ENCODE measurements at regions not wholly inside any gene's neighbourhood (a gene's known extent, or its start where the extent isn't known, plus 50 kb on each side); places are given as distances from the start of the nearest gene placed in this dataset.

DNA sequence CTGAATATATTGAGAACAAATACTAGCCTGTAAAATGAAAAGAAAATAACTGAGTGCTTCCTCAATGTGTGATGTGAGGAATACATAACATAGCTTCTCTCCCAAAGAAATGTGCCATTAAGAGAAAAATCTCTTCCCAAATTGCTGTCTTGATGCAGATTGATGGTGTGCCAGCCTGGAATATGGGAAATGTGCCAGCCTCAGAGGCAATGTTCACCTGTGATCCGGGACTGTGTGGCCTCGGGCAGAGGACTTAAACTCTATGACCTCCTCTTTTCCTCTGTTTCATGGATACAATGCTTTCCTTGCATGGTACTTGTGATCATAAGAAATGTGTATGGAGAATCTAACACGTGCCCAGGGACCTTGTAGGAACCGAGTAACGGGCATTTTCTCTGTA, 370.9 kb downstream of the DIRAS2 start:
- TF ChIP-seq, protein P1, sequence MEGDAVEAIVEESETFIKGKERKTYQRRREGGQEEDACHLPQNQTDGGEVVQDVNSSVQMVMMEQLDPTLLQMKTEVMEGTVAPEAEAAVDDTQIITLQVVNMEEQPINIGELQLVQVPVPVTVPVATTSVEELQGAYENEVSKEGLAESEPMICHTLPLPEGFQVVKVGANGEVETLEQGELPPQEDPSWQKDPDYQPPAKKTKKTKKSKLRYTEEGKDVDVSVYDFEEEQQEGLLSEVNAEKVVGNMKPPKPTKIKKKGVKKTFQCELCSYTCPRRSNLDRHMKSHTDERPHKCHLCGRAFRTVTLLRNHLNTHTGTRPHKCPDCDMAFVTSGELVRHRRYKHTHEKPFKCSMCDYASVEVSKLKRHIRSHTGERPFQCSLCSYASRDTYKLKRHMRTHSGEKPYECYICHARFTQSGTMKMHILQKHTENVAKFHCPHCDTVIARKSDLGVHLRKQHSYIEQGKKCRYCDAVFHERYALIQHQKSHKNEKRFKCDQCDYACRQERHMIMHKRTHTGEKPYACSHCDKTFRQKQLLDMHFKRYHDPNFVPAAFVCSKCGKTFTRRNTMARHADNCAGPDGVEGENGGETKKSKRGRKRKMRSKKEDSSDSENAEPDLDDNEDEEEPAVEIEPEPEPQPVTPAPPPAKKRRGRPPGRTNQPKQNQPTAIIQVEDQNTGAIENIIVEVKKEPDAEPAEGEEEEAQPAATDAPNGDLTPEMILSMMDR (IDR thresholded peaks at IDR 0.05 in 2 of 3, conservative IDR thresholded peaks at IDR 0.05 in 1 of 3; ENCODE audit: control insufficient read depth in 2 of 3, extremely low read depth in 1 of 3, insufficient read depth in 1 of 3, low read depth in 3 of 3, low read length in 3 of 3), result no peak
- TF ChIP-seq REST (IDR thresholded peaks at IDR 0.05; ENCODE audit: low read depth, low read length), result no peak
- no peak for TF ChIP-seq EP300 (IDR thresholded peaks at IDR 0.05; ENCODE audit: borderline replicate concordance in 1 of 2, control insufficient read depth in 1 of 2, low read depth in 2 of 2, low read length in 2 of 2)
- no peak for TF ChIP-seq RFX5 (IDR thresholded peaks at IDR 0.05; ENCODE audit: low read depth, low read length)
- no peak for TF ChIP-seq ZZZ3 (IDR thresholded peaks at IDR 0.05; ENCODE audit: control insufficient read depth, insufficient read length, low read depth)
- no peak for TF ChIP-seq SUPT20H (IDR thresholded peaks at IDR 0.05; ENCODE audit: borderline replicate concordance, control insufficient read depth, low read depth, low read length)
- TF ChIP-seq RCOR1 (conservative IDR thresholded peaks at IDR 0.05; ENCODE audit: low read depth, low read length), result no peak
- TF ChIP-seq, protein P2, sequence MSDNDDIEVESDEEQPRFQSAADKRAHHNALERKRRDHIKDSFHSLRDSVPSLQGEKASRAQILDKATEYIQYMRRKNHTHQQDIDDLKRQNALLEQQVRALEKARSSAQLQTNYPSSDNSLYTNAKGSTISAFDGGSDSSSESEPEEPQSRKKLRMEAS (IDR thresholded peaks at IDR 0.05; ENCODE audit: low read depth, low read length), result no peak
